ENCODE measurements at regions not wholly inside any gene's neighbourhood (a gene's known extent, or its start where the extent isn't known, plus 50 kb on each side); places are given as distances from the start of the nearest gene placed in this dataset.

DNA sequence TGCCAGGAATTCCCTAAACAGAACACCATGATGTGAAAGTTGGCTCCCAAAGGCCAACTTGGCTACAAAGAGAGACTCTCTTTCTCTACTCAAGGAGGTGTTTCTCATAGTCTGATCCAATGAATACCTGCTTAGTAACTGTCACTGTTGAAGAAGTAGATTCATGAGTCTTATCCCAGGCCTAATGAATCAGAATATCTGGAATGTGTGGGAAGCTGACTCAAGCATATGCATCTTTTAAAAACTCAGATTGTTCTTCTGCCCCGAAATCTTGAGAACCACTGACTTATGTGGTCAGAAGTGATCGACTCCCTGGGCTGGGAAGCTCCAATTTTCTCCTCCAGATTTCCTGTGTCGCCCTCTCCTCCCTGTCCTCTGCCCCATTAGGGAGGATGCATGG lies 345.6 kb downstream of the PLK2 start:
- Histone ChIP-seq H3K4me1 (no peaks in the 10 kb centered on the region), H3K36me3 (no peaks in the 10 kb centered on the region), H3K27me3 (no peaks in the 10 kb centered on the region), H3K4me3 (no peak overlapping the region), H3K9me3 (no peaks in the 10 kb centered on the region), H3K27ac (no peak overlapping the region)
- DNase-seq (ENCODE audit: low spot score) = no peak
- TF ChIP-seq, protein P1, sequence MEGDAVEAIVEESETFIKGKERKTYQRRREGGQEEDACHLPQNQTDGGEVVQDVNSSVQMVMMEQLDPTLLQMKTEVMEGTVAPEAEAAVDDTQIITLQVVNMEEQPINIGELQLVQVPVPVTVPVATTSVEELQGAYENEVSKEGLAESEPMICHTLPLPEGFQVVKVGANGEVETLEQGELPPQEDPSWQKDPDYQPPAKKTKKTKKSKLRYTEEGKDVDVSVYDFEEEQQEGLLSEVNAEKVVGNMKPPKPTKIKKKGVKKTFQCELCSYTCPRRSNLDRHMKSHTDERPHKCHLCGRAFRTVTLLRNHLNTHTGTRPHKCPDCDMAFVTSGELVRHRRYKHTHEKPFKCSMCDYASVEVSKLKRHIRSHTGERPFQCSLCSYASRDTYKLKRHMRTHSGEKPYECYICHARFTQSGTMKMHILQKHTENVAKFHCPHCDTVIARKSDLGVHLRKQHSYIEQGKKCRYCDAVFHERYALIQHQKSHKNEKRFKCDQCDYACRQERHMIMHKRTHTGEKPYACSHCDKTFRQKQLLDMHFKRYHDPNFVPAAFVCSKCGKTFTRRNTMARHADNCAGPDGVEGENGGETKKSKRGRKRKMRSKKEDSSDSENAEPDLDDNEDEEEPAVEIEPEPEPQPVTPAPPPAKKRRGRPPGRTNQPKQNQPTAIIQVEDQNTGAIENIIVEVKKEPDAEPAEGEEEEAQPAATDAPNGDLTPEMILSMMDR (IDR thresholded peaks at IDR 0.05) = no peak

DNA sequence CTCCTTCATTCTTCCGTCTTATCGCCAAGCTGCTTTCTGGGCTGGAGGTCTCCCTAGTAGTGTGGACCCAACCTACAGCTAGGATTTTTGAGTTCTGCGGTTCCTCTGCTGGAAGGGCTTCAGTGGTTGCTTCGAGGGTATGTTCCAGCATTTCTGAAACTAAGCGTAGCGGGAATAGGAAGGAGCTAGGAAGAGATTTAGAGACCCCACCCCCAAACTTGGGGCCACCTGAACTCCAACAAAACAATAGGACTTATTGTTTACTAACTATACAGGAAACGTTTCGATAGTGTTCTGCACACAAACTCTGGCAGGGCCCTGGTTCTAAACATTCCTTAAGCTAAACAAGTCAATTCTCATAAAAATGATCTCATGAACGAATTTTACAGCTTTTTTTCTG lies 346.7 kb downstream of the PLK2 start:
- H3K4me1 ChIP-seq = no peaks in the 10 kb centered on the region

GRCh38 chr5:58108511-58108910 lies 351.4 kb downstream of the PLK2 start:
- no peaks in the 10 kb centered on the region for H3K36me3 ChIP-seq
- no peaks in the 10 kb centered on the region for H3K27me3 ChIP-seq
- no peak overlapping the region for H3K4me3 ChIP-seq
- no peaks in the 10 kb centered on the region for H3K4me1 ChIP-seq
- DNase-seq (ENCODE audit: low spot score) = no peak
- H3K27ac ChIP-seq = no peak overlapping the region
- TF ChIP-seq, protein P1 (IDR thresholded peaks at IDR 0.05) = no peak
- no peaks in the 10 kb centered on the region for H3K9me3 ChIP-seq

More for the DNA sequence above, 346.7 kb downstream of the PLK2 start:
- H3K4me3 ChIP-seq = no peak overlapping the region
- DNase-seq (ENCODE audit: low spot score) = no peak
- H3K27me3 ChIP-seq = no peaks in the 10 kb centered on the region
- H3K36me3 ChIP-seq = no peaks in the 10 kb centered on the region
- no peak overlapping the region for H3K27ac ChIP-seq
- H3K9me3 ChIP-seq = no peaks in the 10 kb centered on the region
- TF ChIP-seq, protein P1 (IDR thresholded peaks at IDR 0.05) = no peak

GRCh38 chr5:58107704-58108103 lies 352.2 kb downstream of the PLK2 start:
- Histone ChIP-seq H3K4me1 (no peaks in the 10 kb centered on the region), H3K4me3 (no peak overlapping the region), H3K27ac (no peak overlapping the region), H3K36me3 (no peaks in the 10 kb centered on the region), H3K9me3 (no peaks in the 10 kb centered on the region), H3K27me3 (no peaks in the 10 kb centered on the region)
- no peak for DNase-seq (ENCODE audit: low spot score)
- TF ChIP-seq, protein P1 (IDR thresholded peaks at IDR 0.05) = no peak

DNA sequence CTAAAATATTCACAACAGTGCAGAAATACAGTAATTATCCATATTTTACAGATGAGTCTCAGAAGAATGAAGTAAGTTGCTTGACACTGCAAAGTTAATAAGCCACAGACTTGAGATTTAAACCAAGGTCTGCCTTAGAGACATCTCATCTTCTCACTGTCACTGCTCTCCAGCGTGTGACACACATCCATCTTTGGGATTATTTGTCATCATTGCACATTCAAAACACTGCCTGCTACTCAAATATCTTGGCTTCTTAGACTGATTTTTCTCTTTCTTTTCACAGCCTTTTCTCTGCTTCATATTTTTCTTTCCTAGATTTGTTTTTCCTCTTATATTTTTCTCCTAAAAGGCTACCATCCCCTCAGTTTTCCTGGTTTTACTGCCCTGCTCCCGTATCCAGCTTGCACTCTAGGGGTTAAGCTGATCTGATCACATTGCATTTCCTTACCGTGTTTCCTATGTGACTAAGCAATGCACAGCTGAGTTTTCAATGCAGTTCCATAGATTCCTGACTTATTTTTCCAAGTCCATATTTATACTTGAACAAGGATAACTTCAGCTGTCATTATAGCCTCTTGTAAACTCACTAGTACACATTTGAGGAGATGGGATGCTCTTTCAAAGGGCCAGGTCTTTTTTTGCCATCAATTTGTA lies 353.0 kb downstream of the PLK2 start:
- Histone ChIP-seq H3K27ac (no peak overlapping the region), H3K27me3 (no peaks in the 10 kb centered on the region), H3K36me3 (no peaks in the 10 kb centered on the region), H3K4me1 (no peaks in the 10 kb centered on the region), H3K4me3 (no peak overlapping the region), H3K9me3 (no peaks in the 10 kb centered on the region)
- no peak for DNase-seq (ENCODE audit: low spot score)
- TF ChIP-seq, protein P1 (IDR thresholded peaks at IDR 0.05) = no peak

- no peaks in the 10 kb centered on the region for H3K9me3 ChIP-seq
- no peak overlapping the region for H3K4me3 ChIP-seq
- TF ChIP-seq, protein P1 (IDR thresholded peaks at IDR 0.05) = no peak
- H3K36me3 ChIP-seq = no peaks in the 10 kb centered on the region
- no peak overlapping the region for H3K27ac ChIP-seq
- H3K4me1 ChIP-seq = no peaks in the 10 kb centered on the region
- no peak for DNase-seq (ENCODE audit: low spot score)
- no peaks in the 10 kb centered on the region for H3K27me3 ChIP-seq
Observed at GRCh38 chr5:58105836-58106235, 354.1 kb downstream of the PLK2 start.
